Stimulated activated CD4-positive, alpha-beta T cell treated with anti-CD3 and anti-CD28 coated beads, Interleukin-4, amount 100 ng/mL, for 24 hours (primary cell): ENCODE measurements at regions not wholly inside any gene's neighbourhood (a gene's known extent, or its start where the extent isn't known, plus 50 kb on each side); places are given as distances from the start of the nearest gene placed in this dataset.
"Not testable (repeated sequence)": the region's sequence is repeated elsewhere in the genome, so short reads cannot be mapped to it uniquely, and the experiment has no call there.

ENCODE experiments used
- DNase-seq: peaks from one replicate; pipeline ENCODE4 v3.0.0-alpha.2; 2020

- DNase-seq, result no peak
Measured at GRCh38 chr1:199058281-199058680, 419.4 kb downstream of the PTPRC start.

GRCh38 chr1:199064971-199065370 lies 426.1 kb downstream of the PTPRC start:
- no peak for DNase-seq

GRCh38 chr1:199067483-199067882 lies 428.6 kb downstream of the PTPRC start:
- no peak for DNase-seq

GRCh38 chr1:199071080-199071479 lies 432.2 kb downstream of the PTPRC start:
- DNase-seq, result no peak

GRCh38 chr1:199073166-199073565 lies 434.3 kb downstream of the PTPRC start:
- no peak for DNase-seq

GRCh38 chr1:199075792-199076191 lies 437.0 kb downstream of the PTPRC start:
- no peak for DNase-seq

GRCh38 chr1:199079994-199080393 lies 441.2 kb downstream of the PTPRC start:
- no peak for DNase-seq

- no peak for DNase-seq
Measured at GRCh38 chr1:199081739-199082138, 442.9 kb downstream of the PTPRC start.

- DNase-seq, result no peak
Measured at GRCh38 chr1:199082778-199083389, 444.0 kb downstream of the PTPRC start.

- DNase-seq, result no peak
Measured at GRCh38 chr1:199083680-199084079, 444.8 kb downstream of the PTPRC start.

GRCh38 chr1:199084293-199084692 lies 445.5 kb downstream of the PTPRC start:
- DNase-seq, result no peak

GRCh38 chr1:199085903-199086302 lies 447.1 kb downstream of the PTPRC start:
- no peak for DNase-seq

- DNase-seq, result no peak
Measured at GRCh38 chr1:199087144-199087543, 448.3 kb downstream of the PTPRC start.

GRCh38 chr1:199089393-199090122 lies 450.7 kb downstream of the PTPRC start:
- peak; percentile 39 for DNase-seq

- not testable (repeated sequence) for DNase-seq
Measured at GRCh38 chr1:199095628-199096027, 456.8 kb downstream of the PTPRC start.

- no peak for DNase-seq
Measured at GRCh38 chr1:199096591-199096990, 457.8 kb downstream of the PTPRC start.

- DNase-seq, result no peak
Measured at GRCh38 chr1:199098468-199098867, 459.6 kb downstream of the PTPRC start.

GRCh38 chr1:199101139-199101538 lies 462.3 kb downstream of the PTPRC start:
- DNase-seq, result no peak

- DNase-seq, result no peak
Measured at GRCh38 chr1:199101635-199102034, 462.8 kb downstream of the PTPRC start.

GRCh38 chr1:199102239-199102638 lies 463.4 kb downstream of the PTPRC start:
- no peak for DNase-seq

- DNase-seq, result no peak
Measured at GRCh38 chr1:199109160-199109559, 470.3 kb downstream of the PTPRC start.

GRCh38 chr1:199112365-199112764 lies 473.5 kb downstream of the PTPRC start:
- no peak for DNase-seq

GRCh38 chr1:199113265-199113869 lies 474.5 kb downstream of the PTPRC start:
- DNase-seq, result peak; percentile 70

GRCh38 chr1:199116488-199116887 lies 477.6 kb downstream of the PTPRC start:
- no peak for DNase-seq
